ENCODE measurements at regions not wholly inside any gene's neighbourhood (a gene's known extent, or its start where the extent isn't known, plus 50 kb on each side); places are given as distances from the start of the nearest gene placed in this dataset.

- DNase-seq (no peak), ATAC-seq (no peak)
- intact Hi-C loops (cut with DNase I): no loop called here
- Histone ChIP-seq H3K27me3 (no peaks in the 10 kb centered on the region), H3K4me3 (no peak overlapping the region), H3K36me3 (no peaks in the 10 kb centered on the region), H3K4me1 (no peaks in the 10 kb centered on the region), H3K9me3 (peaks cover 0 to 4% of the 10 kb centered on the region in 2 donors), H3K27ac (no peak overlapping the region)
- no peak for TF ChIP-seq CTCF (IDR thresholded peaks at IDR 0.05)
Observed at GRCh38 chr16:51290442-51291285, 139.6 kb upstream of the SALL1 start.

GRCh38 chr16:51289336-51289735, 138.3 kb upstream of the SALL1 start:
- no peaks in the 10 kb centered on the region for H3K36me3 ChIP-seq
- no peak for ATAC-seq
- no peak for DNase-seq
- no peaks in the 10 kb centered on the region for H3K4me1 ChIP-seq
- no peak for TF ChIP-seq CTCF (IDR thresholded peaks at IDR 0.05)
- no peak overlapping the region for H3K27ac ChIP-seq
- intact Hi-C loops (cut with DNase I): no loop called here
- no peak overlapping the region for H3K4me3 ChIP-seq
- H3K27me3 ChIP-seq: no peaks in the 10 kb centered on the region
- peaks cover 0 to 2% of the 10 kb centered on the region in 2 donors for H3K9me3 ChIP-seq

GRCh38 chr16:51287121-51287755, 136.2 kb upstream of the SALL1 start:
- H3K4me1 ChIP-seq: no peaks in the 10 kb centered on the region
- H3K4me3 ChIP-seq: no peak overlapping the region
- intact Hi-C loops (cut with DNase I): no loop called here
- DNase-seq (no peak), ATAC-seq (no peak)
- H3K27ac ChIP-seq: no peak overlapping the region
- no peaks in the 10 kb centered on the region for H3K36me3 ChIP-seq
- H3K27me3 ChIP-seq: no peaks in the 10 kb centered on the region
- H3K9me3 ChIP-seq: no peaks in the 10 kb centered on the region
- no peak for TF ChIP-seq CTCF (IDR thresholded peaks at IDR 0.05)

DNA sequence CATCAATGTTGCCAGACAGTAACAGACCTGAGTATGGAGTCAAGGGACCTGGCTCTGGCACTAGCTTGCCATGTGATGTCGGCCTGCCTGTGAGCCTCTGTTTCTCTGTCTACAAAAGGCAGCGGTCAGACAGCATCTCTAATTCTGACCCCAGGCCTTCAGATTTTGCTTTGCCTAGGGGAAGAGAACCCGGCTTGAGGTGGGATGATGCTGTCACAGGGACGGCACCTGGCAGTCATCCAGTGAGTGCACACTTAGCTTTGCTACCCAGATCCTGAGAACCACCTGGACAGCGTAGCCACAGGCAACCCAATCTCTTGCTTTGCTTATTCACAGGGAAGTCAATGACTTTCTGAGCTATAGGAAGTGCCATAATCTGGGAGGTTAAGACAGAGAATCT, 135.2 kb upstream of the SALL1 start:
- no peak overlapping the region for H3K4me3 ChIP-seq
- ATAC-seq (no peak), DNase-seq (no peak)
- TF ChIP-seq CTCF (IDR thresholded peaks at IDR 0.05): no peak
- intact Hi-C loops (cut with DNase I): no loop called here
- H3K4me1 ChIP-seq: no peaks in the 10 kb centered on the region
- H3K27me3 ChIP-seq: no peaks in the 10 kb centered on the region
- H3K9me3 ChIP-seq: no peaks in the 10 kb centered on the region
- no peak overlapping the region for H3K27ac ChIP-seq
- no peaks in the 10 kb centered on the region for H3K36me3 ChIP-seq

- Histone ChIP-seq H3K4me3 (no peak overlapping the region), H3K4me1 (no peaks in the 10 kb centered on the region), H3K27me3 (no peaks in the 10 kb centered on the region), H3K9me3 (peaks cover 0 to 11% of the 10 kb centered on the region in 2 donors), H3K36me3 (no peaks in the 10 kb centered on the region), H3K27ac (no peak overlapping the region)
- ATAC-seq (no peak), DNase-seq (no peak)
- intact Hi-C loops (cut with DNase I): no loop called here
- no peak for TF ChIP-seq CTCF (IDR thresholded peaks at IDR 0.05)
Observed at GRCh38 chr16:51276336-51276735, 125.3 kb upstream of the SALL1 start.
